MCF 10A (cell line): ENCODE measurements at regions not wholly inside any gene's neighbourhood (a gene's known extent, or its start where the extent isn't known, plus 50 kb on each side); places are given as distances from the start of the nearest gene placed in this dataset.
"Not testable (repeated sequence)": the region's sequence is repeated elsewhere in the genome, so short reads cannot be mapped to it uniquely, and the experiment has no call there.

ENCODE experiments used
- BruUV-seq: library from RNA; stranded (reverse); fragments of 400-500 nt; replicated peaks from 2 replicates; lab custom pipeline; 2021; lab: Mats Ljungman, UMichigan
- CTCF ChIA-PET: fragments of 300-600 bp; sonication (Branson Sonifier 250); formaldehyde crosslinking; extraction: SDS; loops from one replicate; lab custom pipeline; 2021; ENCODE audit warnings: antibody characterized with exemption, inconsistent platforms; lab: Yijun Ruan, JAX
- POLR2A ChIA-PET: fragments of 300-600, 350-650 bp; sonication (Branson Sonifier 250); formaldehyde crosslinking; extraction: SDS; loops from one replicate; lab custom pipeline; 2020; ENCODE audit warnings: antibody characterized with exemption, inconsistent platforms; lab: Yijun Ruan, JAX
- DNase-seq: peaks from one replicate; pipeline ENCODE4 v3.0.0-alpha.2; 2018; ENCODE audit not compliant: unreplicated experiment
- H3K27ac Mint-ChIP-seq: one replicate; pipeline ENCODE4 v1.8.0; 2022; ENCODE audit warnings: mild to moderate bottlenecking, low read depth, mixed read lengths; ENCODE audit not compliant: unreplicated experiment
- H3K27me3 Mint-ChIP-seq: one replicate; pipeline ENCODE4 v1.8.0; 2022; ENCODE audit warnings: mixed read lengths; ENCODE audit not compliant: insufficient read depth, unreplicated experiment
- H3K36me3 Mint-ChIP-seq: one replicate; pipeline ENCODE4 v1.8.0; 2022; ENCODE audit warnings: mild to moderate bottlenecking, moderate library complexity, mixed read lengths; ENCODE audit not compliant: insufficient read depth, unreplicated experiment
- H3K4me1 Mint-ChIP-seq: one replicate; pipeline ENCODE4 v1.8.0; 2022; ENCODE audit warnings: mixed read lengths; ENCODE audit not compliant: insufficient read depth, unreplicated experiment
- H3K4me3 Mint-ChIP-seq: one replicate; pipeline ENCODE4 v1.8.0; 2022; ENCODE audit warnings: mild to moderate bottlenecking, moderate library complexity, mixed read lengths; ENCODE audit not compliant: unreplicated experiment
- H3K9me3 Mint-ChIP-seq: one replicate; pipeline ENCODE4 v1.8.0; 2022; ENCODE audit warnings: mixed read lengths; ENCODE audit not compliant: unreplicated experiment
- CTCF ChIP-seq: fragments of 200-600 bp; IDR thresholded peaks from one replicate; pipeline ENCODE4 v1.8.0; 2022; ENCODE audit warnings: antibody characterized with exemption, mild to moderate bottlenecking; ENCODE audit not compliant: unreplicated experiment
- intact Hi-C: fragments of 100-400 bp; cut with micrococcal nuclease; formaldehyde crosslinking; loops from 2 replicates; pipeline ENCODE4 v1.14.1; 2022

GRCh38 chr14:98928418-98928817, 343.6 kb downstream of the BCL11B start:
- BruUV-seq: no TSS peak
- intact Hi-C loops: no loop called here
- no peak for TF ChIP-seq CTCF
- Mint-ChIP-seq H3K27ac (peak overlapping the region; percentile 21), H3K9me3 (no peaks in the 10 kb centered on the region), H3K4me1 (peaks cover 6% of the 10 kb centered on the region), H3K4me3 (no peak overlapping the region), H3K36me3 (no peaks in the 10 kb centered on the region), H3K27me3 (no peaks in the 10 kb centered on the region)
- ChIA-PET POLR2A (interaction anchor here (1.7 kb wide), 1 partner anchor 25 kb away, joined by 6 read pairs; no protein-coding TSS in a partner anchor), CTCF (interaction anchor here (0.5 to 0.7 kb wide), 2 partner anchors 18 to 78 kb away, joined by 3 to 4 read pairs; no protein-coding TSS in a partner anchor)
- no peak for DNase-seq

- POLR2A ChIA-PET: no interaction called here
- no peak for DNase-seq
- Mint-ChIP-seq H3K27me3 (no peaks in the 10 kb centered on the region), H3K4me1 (peaks cover 6% of the 10 kb centered on the region), H3K36me3 (no peaks in the 10 kb centered on the region), H3K9me3 (no peaks in the 10 kb centered on the region), H3K27ac (no peak overlapping the region), H3K4me3 (no peak overlapping the region)
- intact Hi-C loops: no loop called here
- BruUV-seq: no TSS peak
- CTCF ChIA-PET: interaction anchor here (0.9 kb wide), 1 partner anchor 19 kb away, joined by 5 read pairs; no protein-coding TSS in a partner anchor
- no peak for TF ChIP-seq CTCF
Measured at GRCh38 chr14:98931126-98931525, 340.9 kb downstream of the BCL11B start.

- H3K9me3 Mint-ChIP-seq: no peaks in the 10 kb centered on the region
- H3K27ac Mint-ChIP-seq: no peak overlapping the region
- no peak overlapping the region for H3K4me3 Mint-ChIP-seq
- ChIA-PET POLR2A (no interaction called here), CTCF (interaction anchor here (0.9 kb wide), 1 partner anchor 19 kb away, joined by 5 read pairs; no protein-coding TSS in a partner anchor)
- H3K4me1 Mint-ChIP-seq: peaks cover 3% of the 10 kb centered on the region
- no peak for TF ChIP-seq CTCF
- H3K27me3 Mint-ChIP-seq: no peaks in the 10 kb centered on the region
- BruUV-seq: no TSS peak
- H3K36me3 Mint-ChIP-seq: no peaks in the 10 kb centered on the region
- DNase-seq: no peak
- intact Hi-C loops: no loop called here
Measured at GRCh38 chr14:98931911-98932310, 340.1 kb downstream of the BCL11B start.

- Mint-ChIP-seq H3K9me3 (no peaks in the 10 kb centered on the region), H3K4me1 (no peaks in the 10 kb centered on the region), H3K36me3 (no peaks in the 10 kb centered on the region), H3K27me3 (no peaks in the 10 kb centered on the region), H3K27ac (no peak overlapping the region), H3K4me3 (no peak overlapping the region)
- TF ChIP-seq CTCF: no peak
- ChIA-PET POLR2A (no interaction called here), CTCF (no interaction called here)
- intact Hi-C loops: no loop called here
- no TSS peak for BruUV-seq
- DNase-seq: no peak
Measured at GRCh38 chr14:98932431-98933325, 339.3 kb downstream of the BCL11B start.

GRCh38 chr14:98934569-98934968, 337.4 kb downstream of the BCL11B start:
- BruUV-seq, H3K9me3 Mint-ChIP-seq, CTCF ChIA-PET, H3K36me3 Mint-ChIP-seq, H3K27ac Mint-ChIP-seq, POLR2A ChIA-PET, H3K4me3 Mint-ChIP-seq, H3K27me3 Mint-ChIP-seq, intact Hi-C loops, DNase-seq, H3K4me1 Mint-ChIP-seq: not testable (repeated sequence)
